ENCODE measurements at regions not wholly inside any gene's neighbourhood (a gene's known extent, or its start where the extent isn't known, plus 50 kb on each side); places are given as distances from the start of the nearest gene placed in this dataset.

- intact Hi-C loops (cut with micrococcal nuclease) = no loop called here
- H3K9me3 Mint-ChIP-seq = no peaks in the 10 kb centered on the region
- no peaks in the 10 kb centered on the region for H3K36me3 Mint-ChIP-seq (ENCODE audit: low read depth)
- ChIA-PET CTCF (no interaction called here), POLR2A (no interaction called here)
- ATAC-seq (no peak), DNase-seq (no peak)
- no peak overlapping the region for H3K27ac Mint-ChIP-seq
- H3K27me3 Mint-ChIP-seq = no peaks in the 10 kb centered on the region
- H3K4me1 Mint-ChIP-seq (ENCODE audit: low read depth) = no peaks in the 10 kb centered on the region
- TF ChIP-seq CTCF (IDR thresholded peaks at IDR 0.05) = no peak
- no peak overlapping the region for H3K4me3 Mint-ChIP-seq
These were observed 1077.7 kb upstream of the SEMA6A start for GRCh38 chr5:117652036-117652957.

DNA sequence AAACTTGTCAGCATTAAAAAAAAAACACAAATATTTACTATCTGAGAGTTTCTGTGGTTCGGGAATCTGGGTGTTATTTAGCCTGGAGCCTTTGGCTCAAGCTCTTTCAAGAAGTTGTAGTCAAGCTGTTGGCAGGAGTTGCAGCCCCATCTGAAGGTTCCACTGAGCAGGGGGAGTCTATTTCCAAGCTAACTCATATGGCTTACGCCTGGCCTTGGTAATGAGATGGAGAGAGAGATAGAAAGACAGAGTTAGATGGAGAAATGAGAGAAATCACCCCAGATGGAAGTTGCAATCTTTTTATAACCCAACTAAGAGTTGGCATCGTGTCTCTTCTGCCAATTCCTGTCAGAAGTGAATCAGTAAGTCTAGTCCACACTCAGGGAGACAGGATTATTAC lies 1075.2 kb upstream of the SEMA6A start:
- Mint-ChIP-seq H3K4me3 (no peak overlapping the region), H3K27ac (no peak overlapping the region), H3K9me3 (peaks cover 2% of the 10 kb centered on the region), H3K4me1 (ENCODE audit: low read depth) (no peaks in the 10 kb centered on the region), H3K27me3 (no peaks in the 10 kb centered on the region), H3K36me3 (ENCODE audit: low read depth) (no peaks in the 10 kb centered on the region)
- ATAC-seq = no peak
- no peak for TF ChIP-seq CTCF (IDR thresholded peaks at IDR 0.05)
- intact Hi-C loops (cut with micrococcal nuclease) = no loop called here
- ChIA-PET POLR2A (interaction anchor here (0.9 kb wide), 1 partner anchor 219 kb away, joined by 3 read pairs; no protein-coding TSS in a partner anchor), CTCF (no interaction called here)
- no peak for DNase-seq

DNA sequence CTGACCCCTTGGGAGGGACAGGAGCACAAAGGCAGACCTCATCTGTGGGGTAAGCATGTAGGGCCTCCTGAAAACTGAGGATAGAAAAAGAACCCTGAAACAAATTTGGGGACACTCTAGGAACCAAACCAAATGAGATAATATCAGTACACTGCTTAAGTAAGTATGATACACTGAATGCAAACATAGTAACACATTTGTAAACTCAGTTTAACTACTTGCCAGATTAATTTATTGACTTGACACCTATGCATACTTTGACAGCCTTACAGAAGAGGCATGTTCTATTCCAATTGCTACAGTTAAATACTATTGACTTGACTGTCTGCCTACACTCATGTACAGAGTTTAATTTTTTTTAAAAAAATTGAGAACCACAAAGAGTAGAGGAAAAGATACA lies 1070.8 kb upstream of the SEMA6A start:
- peaks cover 2% of the 10 kb centered on the region for H3K9me3 Mint-ChIP-seq
- no peaks in the 10 kb centered on the region for H3K27me3 Mint-ChIP-seq
- H3K36me3 Mint-ChIP-seq (ENCODE audit: low read depth) = no peaks in the 10 kb centered on the region
- H3K4me1 Mint-ChIP-seq (ENCODE audit: low read depth) = no peaks in the 10 kb centered on the region
- ChIA-PET CTCF (no interaction called here), POLR2A (no interaction called here)
- DNase-seq (no peak), ATAC-seq (no peak)
- no peak overlapping the region for H3K4me3 Mint-ChIP-seq
- H3K27ac Mint-ChIP-seq = no peak overlapping the region
- no peak for TF ChIP-seq CTCF (IDR thresholded peaks at IDR 0.05)
- intact Hi-C loops (cut with micrococcal nuclease) = no loop called here

DNA sequence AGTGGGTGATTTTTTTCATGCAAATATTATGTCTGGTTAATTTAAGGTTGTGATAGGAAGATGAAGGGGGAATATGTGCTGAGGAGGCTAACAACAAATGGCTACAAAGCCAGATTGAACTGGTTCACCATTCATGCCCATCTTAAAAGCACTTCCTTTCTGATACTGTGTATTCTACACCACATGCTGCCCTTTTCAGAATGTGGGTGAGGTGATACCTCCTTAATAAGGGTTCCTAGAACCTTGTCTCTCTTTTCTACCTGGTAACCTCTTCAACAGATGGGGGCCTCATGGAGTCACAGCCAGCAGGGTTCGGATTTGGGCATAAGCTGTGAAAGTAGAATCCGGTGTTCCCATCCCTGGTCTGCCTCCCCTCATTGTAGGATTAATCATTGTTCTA lies 1064.0 kb upstream of the SEMA6A start:
- Mint-ChIP-seq H3K36me3 (ENCODE audit: low read depth) (no peaks in the 10 kb centered on the region), H3K9me3 (peaks cover 2% of the 10 kb centered on the region), H3K27ac (no peak overlapping the region), H3K4me1 (ENCODE audit: low read depth) (no peaks in the 10 kb centered on the region), H3K4me3 (no peak overlapping the region), H3K27me3 (no peaks in the 10 kb centered on the region)
- CTCF ChIA-PET = no interaction called here
- intact Hi-C loops (cut with micrococcal nuclease) = no loop called here
- ATAC-seq = no peak
- TF ChIP-seq CTCF (IDR thresholded peaks at IDR 0.05) = no peak
- no peak for DNase-seq
- POLR2A ChIA-PET = no interaction called here

DNA sequence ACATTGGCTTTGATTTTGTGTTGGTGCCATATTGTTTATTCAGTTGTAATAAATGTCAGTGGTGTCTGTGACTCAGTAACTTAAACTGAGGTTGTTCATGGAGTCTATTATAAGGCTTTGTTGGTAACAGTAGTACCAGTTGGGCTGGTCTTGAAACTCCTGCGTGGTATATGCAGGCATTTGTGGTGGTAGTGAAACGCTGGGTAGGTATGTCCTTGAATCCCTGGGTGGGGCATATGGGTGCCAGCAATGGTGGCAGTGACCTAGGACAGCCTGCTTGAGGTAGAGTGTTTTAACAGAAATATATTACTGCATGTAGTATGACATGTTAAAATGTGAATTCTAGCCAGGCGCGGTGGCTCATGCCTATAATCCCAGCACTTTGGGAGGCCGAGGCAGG lies 1058.5 kb upstream of the SEMA6A start:
- DNase-seq (no peak), ATAC-seq (no peak)
- no peak for TF ChIP-seq CTCF (IDR thresholded peaks at IDR 0.05)
- peaks cover 17% of the 10 kb centered on the region for H3K9me3 Mint-ChIP-seq
- H3K4me1 Mint-ChIP-seq (ENCODE audit: low read depth) = no peaks in the 10 kb centered on the region
- H3K4me3 Mint-ChIP-seq = no peak overlapping the region
- H3K36me3 Mint-ChIP-seq (ENCODE audit: low read depth) = no peaks in the 10 kb centered on the region
- H3K27me3 Mint-ChIP-seq = no peaks in the 10 kb centered on the region
- ChIA-PET CTCF (no interaction called here), POLR2A (no interaction called here)
- intact Hi-C loops (cut with micrococcal nuclease) = no loop called here
- no peak overlapping the region for H3K27ac Mint-ChIP-seq
